ENCODE measurements at regions not wholly inside any gene's neighbourhood (a gene's known extent, or its start where the extent isn't known, plus 50 kb on each side); places are given as distances from the start of the nearest gene placed in this dataset.

DNA sequence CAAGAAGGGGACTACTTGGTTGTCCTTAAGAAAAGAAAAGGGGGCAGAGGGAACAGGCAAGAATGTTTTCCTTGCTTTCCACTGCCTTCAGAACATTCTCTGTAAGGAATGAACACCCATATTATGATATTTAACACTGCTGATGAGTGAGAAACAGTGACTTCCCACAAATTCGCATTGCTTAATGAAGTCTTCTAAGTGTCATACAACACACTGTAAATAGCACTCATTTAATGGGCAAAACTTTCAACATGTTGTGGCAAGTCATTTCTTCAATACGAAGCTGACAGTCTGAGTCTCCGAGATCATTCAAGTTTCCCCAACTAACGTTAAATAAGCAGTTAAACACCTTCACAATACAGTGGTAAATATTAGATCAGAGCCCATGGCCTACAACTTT, 464.4 kb downstream of the SHQ1 start:
- no peak overlapping the region for H3K4me3 ChIP-seq (ENCODE audit: low read depth, low read length)
- DNase-seq (ENCODE audit: low read depth), result no peak
- TF ChIP-seq MYC (IDR thresholded peaks at IDR 0.05; ENCODE audit: low read depth, low read length) (no peak), POLR2A (IDR thresholded peaks at IDR 0.05; ENCODE audit: extremely low read depth, insufficient read length) (no peak)
- TF ChIP-seq, protein P1, sequence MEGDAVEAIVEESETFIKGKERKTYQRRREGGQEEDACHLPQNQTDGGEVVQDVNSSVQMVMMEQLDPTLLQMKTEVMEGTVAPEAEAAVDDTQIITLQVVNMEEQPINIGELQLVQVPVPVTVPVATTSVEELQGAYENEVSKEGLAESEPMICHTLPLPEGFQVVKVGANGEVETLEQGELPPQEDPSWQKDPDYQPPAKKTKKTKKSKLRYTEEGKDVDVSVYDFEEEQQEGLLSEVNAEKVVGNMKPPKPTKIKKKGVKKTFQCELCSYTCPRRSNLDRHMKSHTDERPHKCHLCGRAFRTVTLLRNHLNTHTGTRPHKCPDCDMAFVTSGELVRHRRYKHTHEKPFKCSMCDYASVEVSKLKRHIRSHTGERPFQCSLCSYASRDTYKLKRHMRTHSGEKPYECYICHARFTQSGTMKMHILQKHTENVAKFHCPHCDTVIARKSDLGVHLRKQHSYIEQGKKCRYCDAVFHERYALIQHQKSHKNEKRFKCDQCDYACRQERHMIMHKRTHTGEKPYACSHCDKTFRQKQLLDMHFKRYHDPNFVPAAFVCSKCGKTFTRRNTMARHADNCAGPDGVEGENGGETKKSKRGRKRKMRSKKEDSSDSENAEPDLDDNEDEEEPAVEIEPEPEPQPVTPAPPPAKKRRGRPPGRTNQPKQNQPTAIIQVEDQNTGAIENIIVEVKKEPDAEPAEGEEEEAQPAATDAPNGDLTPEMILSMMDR (IDR thresholded peaks at IDR 0.05; ENCODE audit: low read depth, low read length), result no peak
- TF ChIP-seq, protein P2, sequence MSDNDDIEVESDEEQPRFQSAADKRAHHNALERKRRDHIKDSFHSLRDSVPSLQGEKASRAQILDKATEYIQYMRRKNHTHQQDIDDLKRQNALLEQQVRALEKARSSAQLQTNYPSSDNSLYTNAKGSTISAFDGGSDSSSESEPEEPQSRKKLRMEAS (IDR thresholded peaks at IDR 0.05; ENCODE audit: low read depth, low read length), result no peak

DNA sequence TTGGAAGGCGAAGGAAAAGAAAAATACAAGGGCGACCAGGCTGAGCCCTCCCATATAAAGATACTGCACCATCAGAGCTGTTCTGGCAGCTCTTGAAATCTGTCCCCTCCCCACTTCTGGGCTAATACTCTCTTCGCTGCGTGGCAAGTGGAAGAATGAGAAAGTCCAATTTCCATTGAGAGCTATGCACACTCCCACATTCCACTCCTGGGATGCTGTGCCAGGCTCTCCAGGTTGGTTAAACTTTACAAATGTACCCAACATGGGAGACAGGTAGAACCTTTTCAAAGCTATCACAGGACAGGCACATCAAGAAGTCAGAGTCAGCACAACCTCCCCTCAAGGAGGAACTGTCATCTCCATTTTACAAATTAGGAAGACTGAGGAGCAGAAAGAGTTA, 465.0 kb downstream of the SHQ1 start:
- no peak overlapping the region for H3K4me3 ChIP-seq (ENCODE audit: low read depth, low read length)
- DNase-seq (ENCODE audit: low read depth), result no peak
- no peak for TF ChIP-seq MYC (IDR thresholded peaks at IDR 0.05; ENCODE audit: low read depth, low read length)
- no peak for TF ChIP-seq POLR2A (IDR thresholded peaks at IDR 0.05; ENCODE audit: extremely low read depth, insufficient read length)
- TF ChIP-seq, protein P1 (IDR thresholded peaks at IDR 0.05; ENCODE audit: low read depth, low read length), result no peak
- TF ChIP-seq, protein P2 (IDR thresholded peaks at IDR 0.05; ENCODE audit: low read depth, low read length), result no peak

DNA sequence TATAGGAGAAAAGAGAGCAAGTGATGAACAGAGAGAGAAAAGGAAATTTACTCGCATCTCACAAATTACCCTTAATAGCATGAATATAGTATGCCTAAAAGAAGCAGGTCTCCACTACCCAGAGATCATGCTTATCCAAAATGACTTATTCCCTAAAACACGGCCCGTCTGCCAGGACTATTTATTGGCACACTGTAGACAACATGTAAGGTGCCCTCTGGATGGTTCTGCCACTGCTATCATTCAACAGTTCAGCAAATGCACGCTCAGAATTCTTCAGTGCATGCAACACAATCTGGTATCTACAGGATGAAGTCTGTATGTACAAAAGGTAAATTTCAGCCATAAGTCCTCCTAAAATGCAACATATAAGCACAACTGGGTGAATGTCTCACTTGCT, 465.8 kb downstream of the SHQ1 start:
- H3K4me3 ChIP-seq (ENCODE audit: low read depth, low read length), result no peak overlapping the region
- TF ChIP-seq POLR2A (IDR thresholded peaks at IDR 0.05; ENCODE audit: extremely low read depth, insufficient read length) (no peak), MYC (IDR thresholded peaks at IDR 0.05; ENCODE audit: low read depth, low read length) (no peak)
- TF ChIP-seq, protein P1 (IDR thresholded peaks at IDR 0.05; ENCODE audit: low read depth, low read length), result no peak
- TF ChIP-seq, protein P2 (IDR thresholded peaks at IDR 0.05; ENCODE audit: low read depth, low read length), result no peak
- no peak for DNase-seq (ENCODE audit: low read depth)

DNA sequence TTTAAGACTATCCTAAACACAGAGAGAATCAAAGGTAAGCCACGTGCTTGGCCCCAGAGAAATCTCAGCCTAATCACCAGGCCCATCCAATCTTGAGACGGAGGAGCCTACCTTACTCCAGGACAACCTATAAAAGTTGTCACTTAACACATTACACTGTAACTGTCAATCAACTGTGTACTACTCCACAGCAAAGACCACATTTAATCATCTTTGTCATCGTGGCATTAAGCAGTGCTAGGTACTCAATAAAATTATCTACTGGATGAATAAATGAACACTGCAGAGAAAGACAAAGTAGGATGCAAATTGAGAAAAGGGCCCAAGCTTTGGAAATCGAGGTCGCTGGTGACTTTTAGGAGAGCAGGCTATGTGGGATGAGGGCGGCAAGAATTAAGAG, 466.7 kb downstream of the SHQ1 start:
- no peak overlapping the region for H3K4me3 ChIP-seq (ENCODE audit: low read depth, low read length)
- no peak for DNase-seq (ENCODE audit: low read depth)
- TF ChIP-seq MYC (IDR thresholded peaks at IDR 0.05; ENCODE audit: low read depth, low read length) (no peak), POLR2A (IDR thresholded peaks at IDR 0.05; ENCODE audit: extremely low read depth, insufficient read length) (no peak)
- TF ChIP-seq, protein P2 (IDR thresholded peaks at IDR 0.05; ENCODE audit: low read depth, low read length), result no peak
- TF ChIP-seq, protein P1 (IDR thresholded peaks at IDR 0.05; ENCODE audit: low read depth, low read length), result no peak

DNA sequence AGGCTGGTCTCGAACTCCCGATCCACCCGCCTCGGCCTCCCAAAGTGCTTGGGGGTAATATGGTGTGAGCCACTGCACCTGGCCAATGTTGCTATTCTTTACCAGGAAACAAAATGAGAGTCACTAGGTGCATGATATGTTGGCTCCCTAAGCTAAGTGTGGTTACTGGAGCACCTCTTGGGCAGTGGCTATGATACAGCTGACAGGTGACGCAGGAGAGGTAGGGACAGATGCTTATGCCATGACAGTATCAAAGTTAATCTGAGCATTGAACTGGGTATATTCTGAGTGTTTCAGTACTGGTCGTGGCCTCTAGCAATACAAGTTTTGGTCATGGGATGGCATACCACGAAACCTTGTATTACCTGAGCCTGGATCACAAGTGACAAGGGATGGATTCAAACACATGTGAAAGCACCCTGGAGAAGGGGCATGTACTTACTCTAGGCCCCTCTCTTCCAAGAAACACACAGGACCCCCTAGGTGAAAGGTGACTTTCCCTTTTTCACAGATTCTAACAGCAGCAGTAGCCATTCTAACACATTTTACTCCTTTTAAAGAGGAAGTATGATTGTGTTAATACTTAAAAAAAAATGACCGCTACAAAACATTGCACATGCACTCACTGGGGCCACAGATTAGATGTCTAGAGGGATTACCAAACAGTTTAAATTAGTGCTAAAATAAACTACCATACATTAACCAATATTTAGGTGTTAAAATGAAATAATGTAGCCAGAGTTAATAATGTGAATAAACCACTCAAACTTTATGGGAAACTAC, 467.3 kb downstream of the SHQ1 start:
- no peak overlapping the region for H3K4me3 ChIP-seq (ENCODE audit: low read depth, low read length)
- no peak for DNase-seq (ENCODE audit: low read depth)
- no peak for TF ChIP-seq MYC (IDR thresholded peaks at IDR 0.05; ENCODE audit: low read depth, low read length)
- TF ChIP-seq, protein P1 (IDR thresholded peaks at IDR 0.05; ENCODE audit: low read depth, low read length), result no peak
- no peak for TF ChIP-seq POLR2A (IDR thresholded peaks at IDR 0.05; ENCODE audit: extremely low read depth, insufficient read length)
- TF ChIP-seq, protein P2 (IDR thresholded peaks at IDR 0.05; ENCODE audit: low read depth, low read length), result no peak
